GM19438 (cell line): ENCODE measurements at regions not wholly inside any gene's neighbourhood (a gene's known extent, or its start where the extent isn't known, plus 50 kb on each side); places are given as distances from the start of the nearest gene placed in this dataset.
A peak's percentile ranks its signal among the peaks of the same experiment; 100 is the strongest.
"Not testable (repeated sequence)": the region's sequence is repeated elsewhere in the genome, so short reads cannot be mapped to it uniquely, and the experiment has no call there.

Experiments used
- ATAC-seq: cut with Tn5 transposase; IDR thresholded peaks from one replicate; pipeline ENCODE4 v1.9.1; 2021; ENCODE audit warnings: low read depth; ENCODE audit not compliant: unreplicated experiment

- no peak for ATAC-seq
Observed at GRCh38 chr13:50611117-50611781, 232.2 kb downstream of the DLEU7 start.

- ATAC-seq: no peak
Observed at GRCh38 chr13:50612717-50613116, 230.8 kb downstream of the DLEU7 start.

- no peak for ATAC-seq
Observed at GRCh38 chr13:50613356-50613831, 230.1 kb downstream of the DLEU7 start.

- ATAC-seq: no peak
Observed at GRCh38 chr13:50615234-50615633, 228.3 kb downstream of the DLEU7 start.

GRCh38 chr13:50616101-50616500 is 227.4 kb downstream of the DLEU7 start:
- no peak for ATAC-seq

- no peak for ATAC-seq
Observed at GRCh38 chr13:50617134-50617721, 226.3 kb downstream of the DLEU7 start.

GRCh38 chr13:50618206-50618605 is 225.3 kb downstream of the DLEU7 start:
- ATAC-seq: no peak

GRCh38 chr13:50626101-50626547 is 217.4 kb downstream of the DLEU7 start:
- ATAC-seq: no peak

- ATAC-seq: no peak
Observed at GRCh38 chr13:50627111-50627510, 216.4 kb downstream of the DLEU7 start.

- ATAC-seq: not testable (repeated sequence)
Observed at GRCh38 chr13:50628512-50628911, 215.0 kb downstream of the DLEU7 start.

- ATAC-seq: no peak
Observed at GRCh38 chr13:50629497-50629896, 214.0 kb downstream of the DLEU7 start.

GRCh38 chr13:50629966-50630365 is 213.5 kb downstream of the DLEU7 start:
- no peak for ATAC-seq

- no peak for ATAC-seq
Observed at GRCh38 chr13:50631041-50631440, 212.5 kb downstream of the DLEU7 start.

GRCh38 chr13:50634339-50634738 is 209.2 kb downstream of the DLEU7 start:
- no peak for ATAC-seq

GRCh38 chr13:50635504-50635903 is 208.0 kb downstream of the DLEU7 start:
- peak; percentile 52 for ATAC-seq

- peak; percentile 55 for ATAC-seq
Observed at GRCh38 chr13:50636007-50636704, 207.3 kb downstream of the DLEU7 start.

GRCh38 chr13:50643060-50643459 is 200.4 kb downstream of the DLEU7 start:
- ATAC-seq: no peak

GRCh38 chr13:50644081-50644871 is 199.2 kb downstream of the DLEU7 start:
- no peak for ATAC-seq

GRCh38 chr13:50645092-50645491 is 198.4 kb downstream of the DLEU7 start:
- ATAC-seq: no peak

- ATAC-seq: no peak
Observed at GRCh38 chr13:50646070-50646469, 197.4 kb downstream of the DLEU7 start.

GRCh38 chr13:50649211-50649610 is 194.3 kb downstream of the DLEU7 start:
- ATAC-seq: no peak
